ENCODE measurements at regions not wholly inside any gene's neighbourhood (a gene's known extent, or its start where the extent isn't known, plus 50 kb on each side); places are given as distances from the start of the nearest gene placed in this dataset.

DNA sequence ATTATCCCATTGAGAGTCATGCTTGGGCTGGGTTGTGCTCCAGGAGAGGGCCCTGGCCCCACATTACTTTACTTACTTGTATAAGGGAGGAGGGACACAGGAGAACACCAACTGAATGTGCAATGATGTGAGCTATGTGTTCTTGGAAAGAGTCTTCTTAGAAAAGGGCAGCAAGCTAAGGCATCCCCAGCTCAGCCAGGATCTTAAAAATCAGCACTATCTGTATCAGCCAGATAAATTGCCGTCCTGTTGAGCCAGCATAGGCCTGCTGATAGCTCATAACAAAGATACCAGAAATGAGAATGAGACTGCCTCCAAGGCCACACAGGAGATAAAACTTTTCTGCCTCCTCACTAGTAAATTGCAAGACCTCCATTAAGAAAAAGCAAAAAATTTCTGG, 357.5 kb downstream of the CAAP1 start:
- Mint-ChIP-seq H3K27me3 (ENCODE audit: unreplicated experiment) (no peaks in the 10 kb centered on the region), H3K36me3 (ENCODE audit: unreplicated experiment) (no peaks in the 10 kb centered on the region), H3K4me3 (ENCODE audit: unreplicated experiment) (no peak overlapping the region), H3K27ac (ENCODE audit: unreplicated experiment) (no peak overlapping the region), H3K4me1 (ENCODE audit: low read depth, unreplicated experiment) (peaks cover 1% of the 10 kb centered on the region), H3K9me3 (ENCODE audit: unreplicated experiment) (no peaks in the 10 kb centered on the region)
- no peak for DNase-seq
- TF ChIP-seq, protein P1, sequence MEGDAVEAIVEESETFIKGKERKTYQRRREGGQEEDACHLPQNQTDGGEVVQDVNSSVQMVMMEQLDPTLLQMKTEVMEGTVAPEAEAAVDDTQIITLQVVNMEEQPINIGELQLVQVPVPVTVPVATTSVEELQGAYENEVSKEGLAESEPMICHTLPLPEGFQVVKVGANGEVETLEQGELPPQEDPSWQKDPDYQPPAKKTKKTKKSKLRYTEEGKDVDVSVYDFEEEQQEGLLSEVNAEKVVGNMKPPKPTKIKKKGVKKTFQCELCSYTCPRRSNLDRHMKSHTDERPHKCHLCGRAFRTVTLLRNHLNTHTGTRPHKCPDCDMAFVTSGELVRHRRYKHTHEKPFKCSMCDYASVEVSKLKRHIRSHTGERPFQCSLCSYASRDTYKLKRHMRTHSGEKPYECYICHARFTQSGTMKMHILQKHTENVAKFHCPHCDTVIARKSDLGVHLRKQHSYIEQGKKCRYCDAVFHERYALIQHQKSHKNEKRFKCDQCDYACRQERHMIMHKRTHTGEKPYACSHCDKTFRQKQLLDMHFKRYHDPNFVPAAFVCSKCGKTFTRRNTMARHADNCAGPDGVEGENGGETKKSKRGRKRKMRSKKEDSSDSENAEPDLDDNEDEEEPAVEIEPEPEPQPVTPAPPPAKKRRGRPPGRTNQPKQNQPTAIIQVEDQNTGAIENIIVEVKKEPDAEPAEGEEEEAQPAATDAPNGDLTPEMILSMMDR (IDR thresholded peaks at IDR 0.05; ENCODE audit: partially characterized antibody, unreplicated experiment): no peak

DNA sequence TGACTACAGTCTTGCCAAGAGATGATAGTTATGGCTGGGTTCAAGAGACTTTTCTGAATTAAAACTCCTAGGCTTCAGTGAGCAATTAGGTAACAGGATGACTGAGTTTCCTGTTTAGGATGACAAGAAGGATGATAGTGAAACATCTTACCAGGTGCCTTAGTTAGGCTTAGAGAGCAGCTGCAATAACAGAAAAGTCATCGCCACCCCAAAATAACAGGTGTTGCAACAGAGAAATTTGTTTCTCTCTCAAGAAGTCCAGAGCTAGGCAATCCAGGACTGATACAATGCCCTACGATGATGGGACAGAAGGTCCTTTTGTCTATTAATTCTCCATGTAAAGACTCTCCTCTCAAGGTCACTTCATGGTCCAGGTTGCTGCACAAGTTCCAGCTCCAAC, 361.8 kb downstream of the CAAP1 start:
- H3K36me3 Mint-ChIP-seq (ENCODE audit: unreplicated experiment): no peaks in the 10 kb centered on the region

DNA sequence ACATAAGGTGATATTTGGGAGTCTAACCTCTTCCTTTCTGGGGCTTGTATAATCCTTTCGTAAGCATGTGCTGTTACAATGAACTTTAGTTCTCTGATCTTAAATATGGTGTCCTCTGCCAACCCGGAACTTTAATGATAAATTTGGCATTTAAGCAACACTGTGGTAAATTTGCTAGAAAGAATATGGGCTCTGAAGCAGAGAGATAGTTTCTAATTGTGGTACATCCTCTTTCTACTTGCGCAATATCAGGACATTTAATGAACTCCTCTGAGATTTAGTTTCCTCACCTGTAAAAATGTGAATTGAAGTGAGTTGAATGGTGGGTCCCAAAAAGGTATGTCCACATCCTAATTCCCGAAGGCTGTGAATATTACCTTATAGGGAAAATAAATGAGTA, 364.7 kb downstream of the CAAP1 start:
- Mint-ChIP-seq H3K4me1 (ENCODE audit: low read depth, unreplicated experiment) (no peaks in the 10 kb centered on the region), H3K36me3 (ENCODE audit: unreplicated experiment) (no peaks in the 10 kb centered on the region), H3K4me3 (ENCODE audit: unreplicated experiment) (no peak overlapping the region), H3K27ac (ENCODE audit: unreplicated experiment) (no peak overlapping the region), H3K9me3 (ENCODE audit: unreplicated experiment) (no peaks in the 10 kb centered on the region), H3K27me3 (ENCODE audit: unreplicated experiment) (no peaks in the 10 kb centered on the region)
- DNase-seq: no peak
- TF ChIP-seq, protein P1 (IDR thresholded peaks at IDR 0.05; ENCODE audit: partially characterized antibody, unreplicated experiment): no peak

More for the DNA sequence above, 361.8 kb downstream of the CAAP1 start:
- H3K4me3 Mint-ChIP-seq (ENCODE audit: unreplicated experiment): no peak overlapping the region
- H3K27me3 Mint-ChIP-seq (ENCODE audit: unreplicated experiment): no peaks in the 10 kb centered on the region
- H3K4me1 Mint-ChIP-seq (ENCODE audit: low read depth, unreplicated experiment): no peaks in the 10 kb centered on the region
- TF ChIP-seq, protein P1 (IDR thresholded peaks at IDR 0.05; ENCODE audit: partially characterized antibody, unreplicated experiment): no peak
- no peak for DNase-seq
- no peak overlapping the region for H3K27ac Mint-ChIP-seq (ENCODE audit: unreplicated experiment)
- H3K9me3 Mint-ChIP-seq (ENCODE audit: unreplicated experiment): no peaks in the 10 kb centered on the region

DNA sequence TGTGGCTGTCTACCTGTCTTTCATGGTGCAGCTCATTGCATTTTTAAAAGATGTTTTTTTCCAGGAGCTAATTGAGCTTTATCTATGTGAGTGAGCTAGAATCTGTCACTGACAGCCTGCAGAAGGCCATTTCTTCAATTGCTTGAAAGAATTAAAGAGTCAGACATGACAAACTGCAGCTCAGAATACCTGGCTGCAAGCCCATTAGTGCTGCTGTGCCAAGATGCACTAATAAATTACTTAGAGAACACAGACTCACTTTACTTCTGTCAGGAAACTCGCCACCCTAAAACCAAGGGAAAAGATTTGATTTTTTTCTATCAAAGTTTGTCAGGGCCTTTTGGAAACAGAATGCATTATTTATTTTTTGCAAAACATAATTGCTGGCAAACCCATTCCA, 368.3 kb downstream of the CAAP1 start:
- DNase-seq: no peak

DNA sequence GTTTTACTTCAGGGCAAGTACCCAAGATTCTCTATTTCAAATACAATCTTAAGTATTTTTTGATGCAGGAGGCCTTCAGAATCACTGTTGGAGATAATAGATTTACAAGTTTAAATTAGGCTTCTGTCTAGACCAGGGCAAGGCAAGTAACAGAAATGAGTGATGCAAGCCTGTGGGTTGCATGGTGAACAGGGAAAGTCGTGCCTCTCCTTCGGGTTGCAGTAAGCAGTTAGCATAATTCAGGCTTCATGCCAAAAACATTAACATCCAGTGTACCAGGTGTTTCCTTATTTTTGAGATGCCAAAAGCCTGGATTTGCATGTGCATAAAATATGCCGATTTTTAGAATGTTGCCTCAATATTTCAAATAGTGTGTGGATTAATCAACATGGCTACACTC, 369.0 kb downstream of the CAAP1 start:
- DNase-seq: no peak
- H3K4me1 Mint-ChIP-seq (ENCODE audit: low read depth, unreplicated experiment): peaks cover 7% of the 10 kb centered on the region
- TF ChIP-seq, protein P1 (IDR thresholded peaks at IDR 0.05; ENCODE audit: partially characterized antibody, unreplicated experiment): no peak
- peaks cover 1% of the 10 kb centered on the region for H3K27me3 Mint-ChIP-seq (ENCODE audit: unreplicated experiment)
- no peak overlapping the region for H3K4me3 Mint-ChIP-seq (ENCODE audit: unreplicated experiment)
- H3K36me3 Mint-ChIP-seq (ENCODE audit: unreplicated experiment): no peaks in the 10 kb centered on the region
- H3K9me3 Mint-ChIP-seq (ENCODE audit: unreplicated experiment): peaks cover 6% of the 10 kb centered on the region
- no peak overlapping the region for H3K27ac Mint-ChIP-seq (ENCODE audit: unreplicated experiment)

More for the DNA sequence above, 368.3 kb downstream of the CAAP1 start:
- H3K36me3 Mint-ChIP-seq (ENCODE audit: unreplicated experiment): no peaks in the 10 kb centered on the region
- peaks cover 4% of the 10 kb centered on the region for H3K4me1 Mint-ChIP-seq (ENCODE audit: low read depth, unreplicated experiment)
- peaks cover 1% of the 10 kb centered on the region for H3K27me3 Mint-ChIP-seq (ENCODE audit: unreplicated experiment)
- TF ChIP-seq, protein P1 (IDR thresholded peaks at IDR 0.05; ENCODE audit: partially characterized antibody, unreplicated experiment): no peak
- peaks cover 4% of the 10 kb centered on the region for H3K9me3 Mint-ChIP-seq (ENCODE audit: unreplicated experiment)
- no peak overlapping the region for H3K4me3 Mint-ChIP-seq (ENCODE audit: unreplicated experiment)
- no peak overlapping the region for H3K27ac Mint-ChIP-seq (ENCODE audit: unreplicated experiment)

Data from glutamatergic neuron (in vitro differentiated cells).